Urinary bladder (tissue), 3 donors: ENCODE measurements at regions not wholly inside any gene's neighbourhood (a gene's known extent, or its start where the extent isn't known, plus 50 kb on each side); places are given as distances from the start of the nearest gene placed in this dataset.
"Not testable (repeated sequence)": the region's sequence is repeated elsewhere in the genome, so short reads cannot be mapped to it uniquely, and the experiment has no call there.

ENCODE experiments used
- DNase-seq: peaks from one replicate; pipeline ENCODE4 v3.0.0-alpha.2; 2015; ENCODE audit errors: extremely low spot score
- H3K27ac ChIP-seq: one replicate; pipeline ENCODE4 v1.5.1; 2013; ENCODE audit warnings: low read depth, mild to moderate bottlenecking, moderate library complexity
- H3K36me3 ChIP-seq: one replicate; pipeline ENCODE4 v1.6.1; 2013; ENCODE audit warnings: mild to moderate bottlenecking, moderate library complexity; ENCODE audit not compliant: insufficient read depth
- H3K4me1 ChIP-seq: one replicate; pipeline ENCODE4 v1.6.1; 2013; ENCODE audit warnings: mild to moderate bottlenecking, moderate library complexity; ENCODE audit not compliant: insufficient read depth
- H3K4me3 ChIP-seq: one replicate; pipeline ENCODE4 v1.5.1; 2013; ENCODE audit warnings: low read depth, low read length
- WGBS: extraction: QIAGEN DNeasy Blood & Tissue Kit; methylation state at CpG from one replicate; pipeline ENCODE4 v1.1.7; 2013; 5-methylcytosine and 5-hydroxymethylcytosine counted together
- donor health status: healthy with polysubstance abuse.
- donor health status: healthy.

DNA sequence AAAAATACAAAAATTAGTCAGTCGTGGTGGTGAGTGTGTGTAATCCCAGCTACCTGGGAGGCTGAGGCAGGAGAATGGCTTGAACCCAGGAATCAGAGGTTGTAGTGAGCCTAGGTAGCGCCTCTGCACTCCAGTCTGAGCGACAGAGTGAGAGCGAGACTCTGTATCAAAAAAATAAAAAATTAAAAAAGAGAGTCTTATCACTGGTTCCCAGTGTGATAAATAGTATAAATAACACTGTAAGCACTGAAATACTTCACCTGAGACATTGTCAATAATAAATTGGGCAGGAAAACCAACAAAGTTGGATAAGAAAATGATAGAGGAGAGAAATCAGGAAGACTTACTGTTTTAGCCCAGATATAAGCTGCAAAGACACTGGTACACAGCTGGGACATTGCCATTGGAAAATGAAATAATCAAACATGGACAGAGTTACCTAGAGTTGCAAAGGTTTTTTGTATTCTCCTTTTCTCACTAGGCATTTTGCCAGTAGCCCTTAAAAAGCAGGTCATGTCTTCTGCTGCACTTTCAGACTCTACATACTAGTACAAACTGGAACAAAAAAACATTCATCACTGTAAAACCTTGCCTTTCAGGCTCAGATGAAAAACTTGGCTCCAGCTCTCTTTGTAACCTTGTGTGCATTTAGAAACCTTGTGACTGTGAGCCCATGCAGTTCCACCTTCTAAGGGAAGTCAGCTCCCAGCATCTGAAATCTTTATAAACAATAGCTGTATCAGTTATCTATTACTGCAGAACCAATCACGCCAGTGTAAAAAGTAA is 55.0 kb upstream of the PPP1R2C start:
- Histone ChIP-seq H3K36me3 (no peaks in the 10 kb centered on the region), H3K27ac (no peak overlapping the region), H3K4me3 (no peak overlapping the region), H3K4me1 (no peaks in the 10 kb centered on the region)
- peak; percentile 17 for DNase-seq
- WGBS, result 90% methylated on average over 5 of the region's 5 CpGs

DNA sequence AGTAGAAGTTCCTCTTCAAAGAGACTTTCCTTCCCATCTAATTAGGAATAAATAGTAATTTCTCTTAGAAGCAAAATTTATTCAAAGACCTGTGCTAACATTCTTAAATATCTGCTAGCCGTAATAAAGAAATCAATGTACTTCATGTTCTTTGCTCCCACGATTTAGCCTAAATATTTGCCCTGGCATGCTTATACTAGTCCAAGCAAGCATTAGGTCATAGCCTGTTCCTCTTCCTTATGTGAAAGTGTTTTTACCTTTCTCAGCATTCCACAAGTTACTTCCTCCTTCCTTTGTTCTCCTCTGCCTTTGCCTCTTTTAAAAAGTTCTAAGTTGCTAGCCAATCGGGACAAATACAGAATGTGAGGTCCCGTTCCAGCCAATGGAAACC is 55.6 kb upstream of the PPP1R2C start:
- DNase-seq, H3K27ac ChIP-seq, H3K4me3 ChIP-seq, H3K4me1 ChIP-seq, H3K36me3 ChIP-seq: not testable (repeated sequence)
- WGBS, result 79% methylated on average over 4 of the region's 4 CpGs

DNA sequence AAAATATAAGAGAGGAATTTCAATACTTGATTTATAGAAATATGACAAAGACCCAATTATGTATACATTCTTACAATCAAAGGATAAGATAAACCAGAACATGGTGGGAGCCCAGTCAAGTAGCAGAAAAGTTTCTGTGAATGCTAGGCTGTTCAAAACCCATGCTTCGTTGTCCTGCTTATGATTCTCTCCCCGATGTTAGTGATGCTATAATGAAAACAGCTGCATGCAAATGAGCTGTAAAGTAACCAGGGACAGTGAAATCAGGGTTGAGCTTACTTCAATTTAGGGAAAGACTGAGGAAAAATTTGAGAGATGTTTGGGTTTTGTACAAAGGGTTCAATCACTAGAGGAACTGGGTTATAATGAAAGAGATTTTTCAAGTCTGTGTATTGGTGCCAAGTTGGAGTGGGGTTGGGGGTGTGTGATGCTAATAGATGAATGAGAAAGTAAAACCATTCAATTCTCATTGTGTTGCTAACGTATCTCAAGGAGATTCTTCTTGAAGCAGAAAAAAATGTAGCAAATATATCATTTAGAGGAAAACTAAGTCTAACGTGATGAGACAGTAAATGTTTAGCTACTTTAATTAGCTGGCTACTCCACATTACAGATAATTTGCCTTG is 59.3 kb upstream of the PPP1R2C start:
- H3K4me3 ChIP-seq, result no peak overlapping the region
- H3K27ac ChIP-seq, result no peak overlapping the region
- 75% methylated on average over 4 of the region's 4 CpGs for WGBS
- no peaks in the 10 kb centered on the region for H3K4me1 ChIP-seq
- DNase-seq, result no peak
- no peaks in the 10 kb centered on the region for H3K36me3 ChIP-seq

GRCh38 chrX:42837747-42838146 is 59.8 kb upstream of the PPP1R2C start:
- no peaks in the 10 kb centered on the region for H3K4me1 ChIP-seq
- no peak for DNase-seq

GRCh38 chrX:42839632-42840031 is 61.7 kb upstream of the PPP1R2C start:
- no peaks in the 10 kb centered on the region for H3K36me3 ChIP-seq
- H3K4me3 ChIP-seq, result no peak overlapping the region
- no peaks in the 10 kb centered on the region for H3K4me1 ChIP-seq
- DNase-seq, result no peak
- H3K27ac ChIP-seq, result no peak overlapping the region

More at GRCh38 chrX:42837747-42838146, 59.8 kb upstream of the PPP1R2C start:
- no peaks in the 10 kb centered on the region for H3K36me3 ChIP-seq
- no peak overlapping the region for H3K4me3 ChIP-seq
- H3K27ac ChIP-seq, result no peak overlapping the region

DNA sequence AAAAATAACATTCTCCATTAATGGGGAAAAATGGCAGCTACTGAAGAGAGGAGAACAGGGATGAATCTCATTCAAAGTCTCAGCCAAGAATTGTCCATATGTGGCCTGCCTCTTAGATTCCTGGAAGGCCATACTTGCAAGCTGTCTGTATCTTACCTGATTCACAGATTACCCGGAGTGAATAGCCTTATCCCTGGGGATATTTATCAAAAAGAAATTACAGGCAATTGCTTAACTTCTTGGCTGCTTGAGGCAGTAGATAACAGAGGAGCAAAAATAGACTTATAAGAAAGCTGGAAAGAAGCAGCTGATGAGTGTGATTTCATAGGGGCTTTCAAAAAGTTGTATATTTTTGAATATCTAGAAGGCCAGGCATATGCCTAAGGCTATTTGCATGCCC is 68.8 kb upstream of the PPP1R2C start:
- H3K4me1 ChIP-seq, result no peaks in the 10 kb centered on the region
- no peak for DNase-seq
- H3K4me3 ChIP-seq, result no peak overlapping the region
- WGBS, result 26% methylated on average over 1 of the region's 1 CpG
- no peak overlapping the region for H3K27ac ChIP-seq
- no peaks in the 10 kb centered on the region for H3K36me3 ChIP-seq

- DNase-seq, result no peak
- no peak overlapping the region for H3K27ac ChIP-seq
- no peaks in the 10 kb centered on the region for H3K4me1 ChIP-seq
- 85% methylated on average over 2 of the region's 2 CpGs for WGBS
- no peaks in the 10 kb centered on the region for H3K36me3 ChIP-seq
- no peak overlapping the region for H3K4me3 ChIP-seq
Measured at GRCh38 chrX:42855259-42855658, 77.3 kb upstream of the PPP1R2C start.

DNA sequence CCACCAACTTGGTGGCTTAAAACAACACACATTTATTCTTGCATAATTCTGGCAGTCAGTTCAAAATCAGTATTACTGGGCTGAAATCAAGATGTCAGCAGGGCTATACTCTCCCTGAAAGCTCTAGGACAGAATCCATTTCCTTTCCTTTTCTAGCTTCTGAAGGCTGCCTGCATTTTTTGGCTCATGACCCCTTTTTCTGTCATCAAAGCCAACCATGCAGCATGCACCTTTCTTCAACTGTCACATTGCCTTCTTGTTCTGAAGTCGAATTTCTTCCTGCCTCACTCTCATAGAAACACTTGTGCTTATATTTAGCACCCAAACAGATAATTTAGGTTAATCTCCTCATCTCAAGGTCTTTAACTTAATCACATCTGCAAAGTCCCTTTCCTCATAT is 79.8 kb upstream of the PPP1R2C start:
- H3K4me1 ChIP-seq, result no peaks in the 10 kb centered on the region
- no peak for DNase-seq
- no peaks in the 10 kb centered on the region for H3K36me3 ChIP-seq
- H3K27ac ChIP-seq, result no peak overlapping the region
- no peak overlapping the region for H3K4me3 ChIP-seq
- WGBS, result 55% methylated on average over 1 of the region's 1 CpG

DNA sequence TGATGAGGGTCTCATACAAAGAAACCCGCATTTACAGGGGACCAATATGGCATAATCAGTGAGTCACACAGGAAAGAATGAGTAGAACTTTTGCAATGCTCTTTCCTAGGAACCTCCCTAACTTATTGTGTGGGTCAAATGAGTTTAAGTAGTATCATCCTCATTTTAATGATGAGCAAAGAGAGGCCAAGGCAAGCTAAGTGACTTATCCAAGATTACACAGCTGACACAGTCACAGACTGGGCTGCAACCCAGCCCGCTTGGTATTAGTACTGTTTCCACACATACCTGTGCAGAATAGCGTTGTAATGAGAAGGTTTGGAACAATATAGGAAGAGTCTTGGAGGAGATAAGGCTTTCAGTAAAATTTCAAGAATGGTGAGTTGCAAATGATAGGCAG is 91.0 kb upstream of the PPP1R2C start:
- H3K36me3 ChIP-seq, result no peaks in the 10 kb centered on the region
- H3K4me1 ChIP-seq, result no peaks in the 10 kb centered on the region
- H3K27ac ChIP-seq, result no peak overlapping the region
- no peak for DNase-seq
- no peak overlapping the region for H3K4me3 ChIP-seq
- WGBS, result 92% methylated on average over 3 of the region's 3 CpGs

GRCh38 chrX:42869659-42870476 is 91.9 kb upstream of the PPP1R2C start:
- no peaks in the 10 kb centered on the region for H3K4me1 ChIP-seq
- no peak overlapping the region for H3K4me3 ChIP-seq
- H3K27ac ChIP-seq, result no peak overlapping the region
- H3K36me3 ChIP-seq, result no peaks in the 10 kb centered on the region
- WGBS, result 79% methylated on average over 4 of the region's 4 CpGs
- no peak for DNase-seq

GRCh38 chrX:42886519-42886918 is 108.6 kb upstream of the PPP1R2C start:
- no peaks in the 10 kb centered on the region for H3K4me1 ChIP-seq

GRCh38 chrX:42900947-42901346 is 123.0 kb upstream of the PPP1R2C start:
- H3K4me3 ChIP-seq, result no peak overlapping the region
- H3K4me1 ChIP-seq, result no peaks in the 10 kb centered on the region
- DNase-seq, result no peak
- no peak overlapping the region for H3K27ac ChIP-seq
- WGBS, result 49% methylated on average over 1 of the region's 1 CpG
- H3K36me3 ChIP-seq, result no peaks in the 10 kb centered on the region

More at GRCh38 chrX:42886519-42886918, 108.6 kb upstream of the PPP1R2C start:
- Histone ChIP-seq H3K4me3 (no peak overlapping the region), H3K27ac (no peak overlapping the region), H3K36me3 (no peaks in the 10 kb centered on the region)
- no peak for DNase-seq

DNA sequence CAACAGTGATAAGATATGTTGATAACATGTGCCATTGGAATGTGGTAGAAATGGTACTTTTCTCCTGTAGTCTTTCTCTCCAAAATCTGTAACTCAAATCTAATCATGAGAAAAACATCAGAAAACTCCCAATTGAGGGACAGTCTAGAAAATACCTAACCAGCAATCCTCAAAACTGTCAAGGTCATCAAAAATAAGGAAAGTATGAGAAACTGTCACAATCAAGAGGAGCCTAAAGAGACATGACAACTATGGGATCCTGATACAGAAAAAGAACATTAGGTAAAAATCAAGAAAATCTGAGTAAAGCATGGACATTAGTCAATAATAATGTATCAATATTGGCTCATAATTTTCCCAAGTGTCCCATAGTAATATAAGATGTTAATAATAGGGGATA is 124.5 kb upstream of the PPP1R2C start:
- H3K4me1 ChIP-seq, result no peaks in the 10 kb centered on the region
- no peak overlapping the region for H3K4me3 ChIP-seq
- DNase-seq, result no peak
- no peaks in the 10 kb centered on the region for H3K36me3 ChIP-seq
- H3K27ac ChIP-seq, result no peak overlapping the region

DNA sequence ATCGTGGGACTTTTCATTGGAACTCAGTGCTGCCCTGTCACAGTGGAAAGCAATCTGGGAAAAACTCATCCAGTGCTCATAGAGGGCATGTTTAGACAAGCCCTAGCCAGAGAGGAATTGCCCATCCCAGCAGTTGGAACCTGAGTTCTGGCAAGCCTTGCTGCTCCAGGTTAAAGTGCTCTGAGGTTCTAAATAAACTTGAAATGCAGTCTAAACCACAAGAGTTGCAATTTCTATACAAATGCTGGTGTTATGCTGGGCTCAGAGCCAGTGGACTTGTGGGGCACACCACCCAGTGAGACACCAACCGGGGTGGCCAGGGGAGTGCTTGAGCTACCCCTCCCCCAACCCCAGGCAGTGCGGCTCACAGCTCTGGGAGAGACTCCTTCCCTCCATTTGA is 142.8 kb upstream of the PPP1R2C start:
- Histone ChIP-seq H3K27ac (no peak overlapping the region), H3K4me1 (no peaks in the 10 kb centered on the region), H3K36me3 (no peaks in the 10 kb centered on the region), H3K4me3 (no peak overlapping the region)
- DNase-seq, result no peak
- 79% methylated on average over 3 of the region's 3 CpGs for WGBS
